ENCODE measurements at regions not wholly inside any gene's neighbourhood (a gene's known extent, or its start where the extent isn't known, plus 50 kb on each side); places are given as distances from the start of the nearest gene placed in this dataset.

DNA sequence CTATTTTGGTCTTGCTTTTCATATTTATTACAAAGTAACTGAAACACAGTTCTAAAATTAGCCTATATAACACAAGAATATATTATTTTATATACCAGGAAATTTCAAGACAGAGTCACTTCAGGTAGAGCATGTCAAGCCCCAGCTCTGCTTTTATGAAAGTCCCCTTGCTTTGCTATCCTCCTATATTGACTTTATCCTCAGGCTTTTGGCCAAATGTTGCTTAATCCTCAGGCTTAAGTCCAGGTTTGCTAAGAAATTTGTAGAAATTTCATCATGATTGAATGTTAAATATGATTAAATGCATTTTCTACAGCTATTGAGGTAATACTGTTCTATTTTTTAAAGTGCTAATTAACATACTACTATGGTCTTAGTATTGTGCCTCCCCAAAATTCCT, 227.6 kb downstream of the FZD1 start:
- Mint-ChIP-seq H3K9me3 (ENCODE audit: insufficient read depth) (no peaks in the 10 kb centered on the region), H3K4me1 (no peaks in the 10 kb centered on the region), H3K27me3 (peaks cover 5% of the 10 kb centered on the region), H3K27ac (no peak overlapping the region), H3K4me3 (no peak overlapping the region)
- CTCF ChIA-PET: no interaction called here
- Histone ChIP-seq H3K4me1 (ENCODE audit: control insufficient read depth in 2 of 2, insufficient read depth in 2 of 2, low read length in 2 of 2) (no peaks in the 10 kb centered on the region), H3K4me3 (ENCODE audit: control extremely low read depth in 1 of 5, extremely low read depth in 1 of 5, insufficient read depth in 1 of 5, low read depth in 2 of 5, low read length in 4 of 5) (no peak overlapping the region), H3K9me3 (ENCODE audit: control extremely low read depth in 1 of 3, control insufficient read depth in 2 of 3, insufficient read depth in 1 of 3, low read length in 2 of 3) (no peaks in the 10 kb centered on the region), H3K4me2 (replicated peaks; ENCODE audit: low read depth, low read length, poor library complexity, severe bottlenecking) (no peak overlapping the region), H2AFZ (ENCODE audit: insufficient read depth, low read depth, low read length, poor library complexity, severe bottlenecking) (no peak overlapping the region), H3K36me3 (replicated peaks in 1 of 2; ENCODE audit: control extremely low read depth in 1 of 2, control insufficient read depth in 1 of 2, extremely low read depth in 1 of 2, insufficient read depth in 2 of 2, low read length in 1 of 2) (no peaks in the 10 kb centered on the region), H3K27me3 (replicated peaks in 1 of 4; ENCODE audit: control extremely low read depth in 1 of 4, control insufficient read depth in 3 of 4, insufficient read depth in 4 of 4, low read length in 3 of 4) (no peaks in the 10 kb centered on the region), H3K9ac (ENCODE audit: low read length) (no peak overlapping the region), H3K27ac (ENCODE audit: low read length in 2 of 2) (no peak overlapping the region), H4K20me1 (ENCODE audit: control insufficient read depth, insufficient read depth, low read length, poor library complexity, severe bottlenecking) (no peaks in the 10 kb centered on the region), H3K79me2 (ENCODE audit: control insufficient read depth, insufficient read depth, low read length) (no peaks in the 10 kb centered on the region)
- no peak for DNase-seq
- POLR2A ChIA-PET: no interaction called here
- TF ChIP-seq, protein P1, sequence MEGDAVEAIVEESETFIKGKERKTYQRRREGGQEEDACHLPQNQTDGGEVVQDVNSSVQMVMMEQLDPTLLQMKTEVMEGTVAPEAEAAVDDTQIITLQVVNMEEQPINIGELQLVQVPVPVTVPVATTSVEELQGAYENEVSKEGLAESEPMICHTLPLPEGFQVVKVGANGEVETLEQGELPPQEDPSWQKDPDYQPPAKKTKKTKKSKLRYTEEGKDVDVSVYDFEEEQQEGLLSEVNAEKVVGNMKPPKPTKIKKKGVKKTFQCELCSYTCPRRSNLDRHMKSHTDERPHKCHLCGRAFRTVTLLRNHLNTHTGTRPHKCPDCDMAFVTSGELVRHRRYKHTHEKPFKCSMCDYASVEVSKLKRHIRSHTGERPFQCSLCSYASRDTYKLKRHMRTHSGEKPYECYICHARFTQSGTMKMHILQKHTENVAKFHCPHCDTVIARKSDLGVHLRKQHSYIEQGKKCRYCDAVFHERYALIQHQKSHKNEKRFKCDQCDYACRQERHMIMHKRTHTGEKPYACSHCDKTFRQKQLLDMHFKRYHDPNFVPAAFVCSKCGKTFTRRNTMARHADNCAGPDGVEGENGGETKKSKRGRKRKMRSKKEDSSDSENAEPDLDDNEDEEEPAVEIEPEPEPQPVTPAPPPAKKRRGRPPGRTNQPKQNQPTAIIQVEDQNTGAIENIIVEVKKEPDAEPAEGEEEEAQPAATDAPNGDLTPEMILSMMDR (IDR thresholded peaks at IDR 0.05): no peak
- TF ChIP-seq EZH2 (IDR thresholded peaks at IDR 0.05; ENCODE audit: borderline replicate concordance, insufficient read depth, low read depth, low read length, poor library complexity, severe bottlenecking): no peak
- intact Hi-C loops (cut with micrococcal nuclease): no loop called here
- no peak for ATAC-seq (ENCODE audit: low read depth)

DNA sequence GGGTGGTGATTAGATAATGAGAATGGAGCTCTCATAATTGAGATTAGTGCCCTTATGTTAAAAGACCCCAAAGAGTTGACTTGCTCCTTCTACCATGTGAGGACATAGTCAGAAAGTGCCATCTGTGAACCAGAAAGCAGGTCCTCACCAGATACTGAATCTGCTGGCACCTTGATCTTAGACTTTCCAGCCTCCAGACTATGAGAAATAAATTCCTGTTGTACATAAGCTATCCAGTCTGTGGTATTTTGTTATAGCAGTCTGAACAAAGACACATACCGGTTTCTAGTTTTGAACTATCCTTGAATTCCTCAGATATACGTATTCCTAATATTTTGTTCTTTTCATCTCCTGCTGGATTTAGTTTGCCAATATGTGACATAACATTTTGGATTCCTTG, 228.1 kb downstream of the FZD1 start:
- no peaks in the 10 kb centered on the region for H3K36me3 ChIP-seq (replicated peaks in 1 of 2; ENCODE audit: control extremely low read depth in 1 of 2, control insufficient read depth in 1 of 2, extremely low read depth in 1 of 2, insufficient read depth in 2 of 2, low read length in 1 of 2)
- Mint-ChIP-seq H3K9me3 (ENCODE audit: insufficient read depth) (no peaks in the 10 kb centered on the region), H3K27me3 (peaks cover 5% of the 10 kb centered on the region), H3K4me1 (no peaks in the 10 kb centered on the region), H3K4me3 (no peak overlapping the region), H3K27ac (no peak overlapping the region)
- no peak overlapping the region for H3K9ac ChIP-seq (ENCODE audit: low read length)
- H3K9me3 ChIP-seq (ENCODE audit: control extremely low read depth in 1 of 3, control insufficient read depth in 2 of 3, insufficient read depth in 1 of 3, low read length in 2 of 3): no peaks in the 10 kb centered on the region
- no peaks in the 10 kb centered on the region for H3K79me2 ChIP-seq (ENCODE audit: control insufficient read depth, insufficient read depth, low read length)
- TF ChIP-seq, protein P1 (IDR thresholded peaks at IDR 0.05): no peak
- ChIA-PET CTCF (no interaction called here), POLR2A (no interaction called here)
- H3K4me1 ChIP-seq (ENCODE audit: control insufficient read depth in 2 of 2, insufficient read depth in 2 of 2, low read length in 2 of 2): no peaks in the 10 kb centered on the region
- H3K4me2 ChIP-seq (replicated peaks; ENCODE audit: low read depth, low read length, poor library complexity, severe bottlenecking): no peak overlapping the region
- no peaks in the 10 kb centered on the region for H4K20me1 ChIP-seq (ENCODE audit: control insufficient read depth, insufficient read depth, low read length, poor library complexity, severe bottlenecking)
- H3K27me3 ChIP-seq (replicated peaks in 1 of 4; ENCODE audit: control extremely low read depth in 1 of 4, control insufficient read depth in 3 of 4, insufficient read depth in 4 of 4, low read length in 3 of 4): no peaks in the 10 kb centered on the region
- H3K27ac ChIP-seq (ENCODE audit: low read length in 2 of 2): no peak overlapping the region
- DNase-seq: no peak
- WGBS (ENCODE audit: insufficient coverage): no CpG with 5 or more reads among the region's 2 CpGs
- ATAC-seq (ENCODE audit: low read depth): no peak
- H3K4me3 ChIP-seq (ENCODE audit: control extremely low read depth in 1 of 5, extremely low read depth in 1 of 5, insufficient read depth in 1 of 5, low read depth in 2 of 5, low read length in 4 of 5): no peak overlapping the region
- no peak overlapping the region for H2AFZ ChIP-seq (ENCODE audit: insufficient read depth, low read depth, low read length, poor library complexity, severe bottlenecking)
- intact Hi-C loops (cut with micrococcal nuclease): no loop called here
